RWPE1 (cell line): ENCODE measurements at regions not wholly inside any gene's neighbourhood (a gene's known extent, or its start where the extent isn't known, plus 50 kb on each side); places are given as distances from the start of the nearest gene placed in this dataset.

Experiments
- CTCF ChIA-PET: fragments of 350-600 bp; sonication (Branson Sonifier 250); formaldehyde crosslinking; extraction: SDS; loops from one replicate; lab custom pipeline; 2021; lab: Yijun Ruan, JAX
- POLR2A ChIA-PET: fragments of 400-600 bp; formaldehyde crosslinking; extraction: SDS; loops from one replicate; lab custom pipeline; 2020; ENCODE audit warnings: antibody characterized with exemption; ENCODE audit not compliant: low non-redundant PET; lab: Yijun Ruan, JAX
- DNase-seq: peaks from one replicate; pipeline ENCODE4 v3.0.0; 2012; ENCODE audit warnings: low spot score
- H3K27ac ChIP-seq: fragments of 450-650 bp; 2 replicates; pipeline ENCODE4 v1.5.1; 2017
- CTCF ChIP-seq: fragments of 450-650 bp; conservative IDR thresholded peaks from 2 replicates; pipeline ENCODE4 v1.5.1; 2017; ENCODE audit warnings: low read depth, mild to moderate bottlenecking

- DNase-seq, result no peak
- no peak for TF ChIP-seq CTCF
- CTCF ChIA-PET, result interaction anchor here (0.6 kb wide), 1 partner anchor 13 kb away, joined by 4 read pairs; no protein-coding TSS in a partner anchor
- no peak overlapping the region for H3K27ac ChIP-seq
- POLR2A ChIA-PET, result no interaction called here
Observed at GRCh38 chr9:16070455-16071145, 517.8 kb downstream of the CCDC171 start.

GRCh38 chr9:16071400-16071799, 518.6 kb downstream of the CCDC171 start:
- no peak for DNase-seq
- no peak overlapping the region for H3K27ac ChIP-seq
- TF ChIP-seq CTCF, result no peak
- POLR2A ChIA-PET, result no interaction called here
- CTCF ChIA-PET, result no interaction called here

GRCh38 chr9:16074963-16075362, 522.1 kb downstream of the CCDC171 start:
- ChIA-PET CTCF (no interaction called here), POLR2A (no interaction called here)
- H3K27ac ChIP-seq, result no peak overlapping the region
- TF ChIP-seq CTCF, result no peak
- DNase-seq, result no peak

GRCh38 chr9:16075696-16076095, 522.9 kb downstream of the CCDC171 start:
- no peak for DNase-seq
- ChIA-PET POLR2A (no interaction called here), CTCF (no interaction called here)
- no peak for TF ChIP-seq CTCF
- no peak overlapping the region for H3K27ac ChIP-seq

- ChIA-PET CTCF (no interaction called here), POLR2A (no interaction called here)
- TF ChIP-seq CTCF, result no peak
- no peak for DNase-seq
- no peak overlapping the region for H3K27ac ChIP-seq
Observed at GRCh38 chr9:16076511-16076910, 523.7 kb downstream of the CCDC171 start.

GRCh38 chr9:16082796-16083195, 530.0 kb downstream of the CCDC171 start:
- no peak overlapping the region for H3K27ac ChIP-seq
- no peak for DNase-seq
- TF ChIP-seq CTCF, result no peak
- CTCF ChIA-PET, result no interaction called here
- POLR2A ChIA-PET, result no interaction called here
